Neural cell (in vitro differentiated cells): ENCODE measurements at regions not wholly inside any gene's neighbourhood (a gene's known extent, or its start where the extent isn't known, plus 50 kb on each side); places are given as distances from the start of the nearest gene placed in this dataset.
"Not testable (repeated sequence)": the region's sequence is repeated elsewhere in the genome, so short reads cannot be mapped to it uniquely, and the experiment has no call there.

Experiments used
- H2AFZ ChIP-seq: fragments of 200-600, 300-800 bp; sonication (generic), shearing (Covaris generic); 2 replicates; pipeline ENCODE4 v1.6.0; 2014; ENCODE audit warnings: low read depth, mild to moderate bottlenecking, antibody characterized with exemption, low read length, moderate library complexity
- H3F3A ChIP-seq: fragments of 200-600 bp; shearing (Covaris generic); 2 replicates; pipeline ENCODE4 v1.6.1; 2016; ENCODE audit warnings: mild to moderate bottlenecking, moderate library complexity, mixed read lengths, antibody characterized with exemption, low read length; ENCODE audit not compliant: insufficient read depth, poor library complexity, severe bottlenecking
- H3K27ac ChIP-seq: fragments of 200-600, 300-800 bp; sonication (generic), shearing (Covaris generic); 2 replicates; pipeline ENCODE4 v1.5.1; 2014; ENCODE audit warnings: mild to moderate bottlenecking, low read length, moderate library complexity
- H3K27me3 ChIP-seq: fragments of 300-800, 200-600 bp; sonication (generic), shearing (Covaris generic); 2 replicates; pipeline ENCODE4 v1.6.0; 2014; ENCODE audit warnings: mild to moderate bottlenecking, low read depth, low read length, moderate library complexity; ENCODE audit not compliant: insufficient read depth
- H3K36me3 ChIP-seq: fragments of 300-800, 200-600 bp; sonication (generic), shearing (Covaris generic); 2 replicates; pipeline ENCODE4 v1.5.1; 2014; ENCODE audit warnings: mild to moderate bottlenecking, antibody characterized with exemption, low read length, moderate library complexity; ENCODE audit not compliant: insufficient read depth
- H3K4me2 ChIP-seq: fragments of 300-800, 200-600 bp; sonication (generic), shearing (Covaris generic); 2 replicates; pipeline ENCODE4 v1.6.0; 2014; ENCODE audit warnings: mild to moderate bottlenecking, low read length
- H3K4me3 ChIP-seq: fragments of 300-800, 200-600 bp; sonication (generic), shearing (Covaris generic); 2 replicates; pipeline ENCODE4 v1.5.1; 2014; ENCODE audit warnings: mild to moderate bottlenecking, low read length, moderate library complexity
- H3K79me2 ChIP-seq: fragments of 200-600 bp; shearing (Covaris generic); replicated peaks from 2 replicates; pipeline ENCODE4 v1.6.0; 2014; ENCODE audit warnings: mild to moderate bottlenecking, low read length, moderate library complexity; ENCODE audit not compliant: insufficient read depth
- H3K9ac ChIP-seq: fragments of 300-800, 200-600 bp; sonication (generic), shearing (Covaris generic); 2 replicates; pipeline ENCODE4 v1.6.1; 2016; ENCODE audit warnings: mild to moderate bottlenecking, low read length, mixed read lengths
- H3K9me2 ChIP-seq: fragments of 200-600 bp; shearing (Covaris generic); 2 replicates; pipeline ENCODE4 v1.6.1; 2016; ENCODE audit warnings: mild to moderate bottlenecking, low read length, mixed read lengths; ENCODE audit not compliant: insufficient read depth
- H3K9me3 ChIP-seq: fragments of 200-600, 300-800 bp; sonication (generic), shearing (Covaris generic); 2 replicates; pipeline ENCODE4 v1.6.1; 2016; ENCODE audit warnings: mild to moderate bottlenecking, mixed run types, low read length, moderate library complexity, mixed read lengths
- H4K20me1 ChIP-seq: fragments of 200-600 bp; shearing (Covaris generic); 2 replicates; pipeline ENCODE4 v1.6.1; 2016; ENCODE audit warnings: mild to moderate bottlenecking, mixed run types; ENCODE audit not compliant: insufficient read depth
- CTCF ChIP-seq: fragments of 450-650 bp; IDR thresholded peaks from 2 replicates; pipeline ENCODE4 v1.5.1; 2014; ENCODE audit warnings: antibody characterized with exemption, mild to moderate bottlenecking, moderate library complexity; ENCODE audit not compliant: poor library complexity, severe bottlenecking
- EP300 ChIP-seq: fragments of 450-650 bp; conservative IDR thresholded peaks from 2 replicates; pipeline ENCODE4 v1.6.1; 2014; ENCODE audit warnings: antibody characterized with exemption, mild to moderate bottlenecking, moderate library complexity; ENCODE audit not compliant: poor library complexity, severe bottlenecking
- EZH2 ChIP-seq: fragments of 200-600, 300-800 bp; shearing (Covaris generic), sonication (generic); IDR thresholded peaks from 2 replicates; pipeline ENCODE4 v1.6.1; 2014; ENCODE audit warnings: antibody characterized with exemption, low read length, borderline replicate concordance, mild to moderate bottlenecking; ENCODE audit not compliant: insufficient read depth, poor library complexity, severe bottlenecking
- MXI1 ChIP-seq: fragments of 450-650 bp; conservative IDR thresholded peaks from 2 replicates; pipeline ENCODE4 v1.6.1; 2014; ENCODE audit warnings: antibody characterized with exemption, mild to moderate bottlenecking; ENCODE audit not compliant: poor library complexity, severe bottlenecking
- POLR2AphosphoS5 ChIP-seq: IDR thresholded peaks from 2 replicates; pipeline ENCODE4 v1.6.1; 2012
- RAD21 ChIP-seq: fragments of 450-650 bp; conservative IDR thresholded peaks from 2 replicates; pipeline ENCODE4 v1.6.1; 2014; ENCODE audit warnings: antibody characterized with exemption, mild to moderate bottlenecking, moderate library complexity
- REST ChIP-seq: IDR thresholded peaks from 2 replicates; pipeline ENCODE4 v1.6.1; 2012; ENCODE audit warnings: borderline replicate concordance
- SMC3 ChIP-seq: fragments of 450-650 bp; conservative IDR thresholded peaks from 2 replicates; pipeline ENCODE4 v1.6.1; 2014; ENCODE audit warnings: antibody characterized with exemption, mild to moderate bottlenecking, moderate library complexity; ENCODE audit not compliant: poor library complexity
- TAF1 ChIP-seq: IDR thresholded peaks from 2 replicates; pipeline ENCODE4 v1.6.1; 2012; ENCODE audit warnings: low read depth

GRCh38 chr20:55935448-55936208, 69.7 kb downstream of the CBLN4 start:
- Histone ChIP-seq H3K36me3 (no peaks in the 10 kb centered on the region), H3K27me3 (no peaks in the 10 kb centered on the region), H3F3A (no peaks in the 10 kb centered on the region), H3K79me2 (no peaks in the 10 kb centered on the region), H4K20me1 (no peaks in the 10 kb centered on the region), H3K4me2 (no peak overlapping the region), H3K27ac (no peak overlapping the region), H3K4me3 (no peak overlapping the region), H3K9ac (no peak overlapping the region), H3K9me3 (no peaks in the 10 kb centered on the region), H2AFZ (no peak overlapping the region), H3K9me2 (no peaks in the 10 kb centered on the region)
- TF ChIP-seq SMC3: no peak
- TF ChIP-seq CTCF: no peak
- TF ChIP-seq POLR2AphosphoS5: no peak

- Histone ChIP-seq H3K27me3 (no peaks in the 10 kb centered on the region), H3K79me2 (no peaks in the 10 kb centered on the region), H4K20me1 (no peaks in the 10 kb centered on the region), H2AFZ (no peak overlapping the region), H3K9ac (no peak overlapping the region), H3K4me2 (no peak overlapping the region), H3K36me3 (no peaks in the 10 kb centered on the region), H3K9me2 (no peaks in the 10 kb centered on the region), H3F3A (no peaks in the 10 kb centered on the region), H3K4me3 (no peak overlapping the region), H3K27ac (no peak overlapping the region), H3K9me3 (no peaks in the 10 kb centered on the region)
- no peak for TF ChIP-seq EZH2
- TF ChIP-seq REST: no peak
- no peak for TF ChIP-seq TAF1
- TF ChIP-seq MXI1: no peak
- TF ChIP-seq EP300: no peak
- TF ChIP-seq CTCF: no peak
- no peak for TF ChIP-seq SMC3
- TF ChIP-seq POLR2AphosphoS5: no peak
- TF ChIP-seq RAD21: no peak
Measured at GRCh38 chr20:55934146-55934545, 71.2 kb downstream of the CBLN4 start.

- not testable (repeated sequence) for H3K9ac ChIP-seq, H3K27ac ChIP-seq, H2AFZ ChIP-seq, H3F3A ChIP-seq, H3K27me3 ChIP-seq, H3K9me3 ChIP-seq, H3K4me2 ChIP-seq, H4K20me1 ChIP-seq, H3K36me3 ChIP-seq, H3K79me2 ChIP-seq, H3K9me2 ChIP-seq, H3K4me3 ChIP-seq
Measured at GRCh38 chr20:55930876-55931275, 74.4 kb downstream of the CBLN4 start.
